HG02588 (cell line): ENCODE measurements at regions not wholly inside any gene's neighbourhood (a gene's known extent, or its start where the extent isn't known, plus 50 kb on each side); places are given as distances from the start of the nearest gene placed in this dataset.

Experiments
- ATAC-seq: cut with Tn5 transposase; IDR thresholded peaks from one replicate; pipeline ENCODE4 v1.9.1; 2021; ENCODE audit warnings: mild to moderate bottlenecking, moderate library complexity; ENCODE audit not compliant: unreplicated experiment

DNA sequence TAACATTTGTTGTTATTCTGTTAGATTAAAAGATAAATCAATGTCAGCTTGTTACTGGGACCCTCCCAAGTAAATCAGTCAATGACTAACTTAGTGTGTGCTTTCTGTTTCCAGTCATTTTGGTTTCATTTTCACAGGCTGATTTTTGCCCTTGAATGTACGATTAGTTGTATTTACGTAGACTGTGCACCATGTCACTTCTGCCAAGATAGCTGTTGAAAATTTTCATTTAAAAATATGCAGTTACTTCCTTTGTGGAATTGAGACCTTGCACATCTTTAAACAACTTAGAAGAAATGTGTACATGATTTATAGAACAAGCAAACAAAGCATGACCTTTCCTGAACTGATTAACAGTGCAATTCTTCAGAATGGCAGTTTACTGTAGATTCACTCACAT, 944.8 kb upstream of the CITED2 start:
- peak; percentile 85 for ATAC-seq

DNA sequence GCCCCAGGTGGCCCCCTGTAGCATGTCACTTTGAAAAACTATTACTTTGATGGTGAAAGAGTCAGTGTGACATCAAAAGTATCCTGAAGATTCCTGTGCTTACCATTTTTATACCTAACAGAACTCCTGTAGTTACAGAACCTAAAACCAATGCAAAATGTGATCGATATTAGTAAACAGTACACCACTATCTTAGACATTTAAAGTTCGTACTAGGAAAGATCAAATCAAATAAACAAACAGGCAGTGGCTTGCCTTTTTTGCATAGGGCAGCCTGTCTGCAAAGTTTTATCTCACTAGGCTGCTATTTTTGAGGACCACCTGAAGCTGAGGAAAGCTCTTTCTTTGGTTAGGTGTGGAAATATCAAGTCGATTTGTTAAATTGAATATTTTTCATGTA, 944.0 kb upstream of the CITED2 start:
- ATAC-seq: no peak

DNA sequence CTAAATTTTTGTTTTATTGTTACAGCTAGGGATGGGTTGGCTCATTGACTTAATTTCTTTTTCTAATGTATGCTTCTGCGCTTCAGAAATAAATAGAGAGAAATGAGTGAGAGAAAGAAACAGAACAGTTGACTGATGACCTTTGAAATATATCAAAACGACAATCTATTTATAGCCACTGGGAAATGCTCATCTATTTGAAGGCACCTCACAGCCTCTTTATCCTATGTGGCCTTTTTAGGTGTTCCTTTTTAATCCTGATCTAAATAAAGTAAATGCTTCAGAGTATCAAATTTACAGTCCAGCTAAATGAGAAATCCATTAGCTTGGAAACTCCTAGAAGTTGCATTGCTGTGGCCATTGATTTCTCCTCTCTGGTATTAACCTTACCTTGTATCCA, 943.5 kb upstream of the CITED2 start:
- no peak for ATAC-seq

DNA sequence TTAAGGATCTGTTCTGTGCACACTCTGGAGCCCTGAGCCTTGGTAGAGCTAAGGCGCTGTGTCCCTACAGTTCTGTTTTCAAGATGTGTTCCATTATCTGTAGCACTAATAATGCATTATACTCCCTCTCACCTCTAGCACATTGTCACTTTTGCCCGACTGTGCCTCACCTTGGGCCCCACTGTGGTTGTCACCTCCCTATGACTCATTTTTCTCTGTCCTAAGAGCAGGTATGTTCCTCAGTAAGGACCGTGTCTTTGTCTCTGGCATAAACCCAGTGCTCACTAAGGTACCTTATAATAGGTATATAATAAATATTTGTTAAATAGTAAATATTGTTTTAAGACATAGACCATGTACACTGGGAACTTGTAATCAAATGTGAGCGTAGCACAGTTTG, 942.5 kb upstream of the CITED2 start:
- ATAC-seq: no peak

DNA sequence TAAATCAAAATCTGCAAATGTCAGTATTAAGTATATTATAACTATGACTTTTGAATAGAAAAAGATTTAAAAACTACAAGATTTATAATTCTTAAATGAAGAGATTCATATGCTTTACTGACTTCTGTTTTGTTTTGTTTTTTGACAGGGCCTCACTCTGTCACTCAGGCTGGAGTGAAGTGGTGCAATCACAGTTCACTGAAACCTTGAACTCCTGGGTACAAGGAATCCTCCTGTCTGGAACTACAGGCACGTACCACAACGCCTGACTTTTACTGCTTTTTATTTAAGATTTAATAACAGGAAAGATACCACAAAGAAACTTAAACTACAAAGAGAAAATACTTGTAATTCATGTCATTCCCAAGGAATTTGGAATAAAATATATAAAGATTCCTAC, 940.2 kb upstream of the CITED2 start:
- no peak for ATAC-seq

- no peak for ATAC-seq
These were observed 936.7 kb upstream of the CITED2 start for GRCh38 chr6:140311146-140311545.

- ATAC-seq: no peak
These were observed 928.9 kb upstream of the CITED2 start for GRCh38 chr6:140303218-140303949.

DNA sequence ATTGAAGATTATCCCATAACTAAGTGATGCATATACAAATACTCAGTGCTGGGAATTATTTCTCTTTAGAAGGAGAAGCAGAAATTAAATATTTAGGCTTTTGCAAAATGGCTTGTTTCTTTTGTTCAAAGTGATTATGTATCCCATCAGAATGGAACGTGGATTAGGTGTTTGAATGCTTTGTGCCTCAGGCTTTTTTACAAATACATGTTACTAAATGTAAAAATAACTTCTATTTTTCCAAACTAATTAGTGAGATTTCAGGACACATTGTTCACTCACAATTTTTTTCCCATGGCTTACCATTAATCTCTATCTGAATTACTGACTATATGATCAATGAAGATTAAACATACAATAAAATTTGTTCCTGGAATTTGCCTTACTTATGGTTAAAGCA, 925.9 kb upstream of the CITED2 start:
- no peak for ATAC-seq

GRCh38 chr6:140289186-140289585, 914.7 kb upstream of the CITED2 start:
- no peak for ATAC-seq

DNA sequence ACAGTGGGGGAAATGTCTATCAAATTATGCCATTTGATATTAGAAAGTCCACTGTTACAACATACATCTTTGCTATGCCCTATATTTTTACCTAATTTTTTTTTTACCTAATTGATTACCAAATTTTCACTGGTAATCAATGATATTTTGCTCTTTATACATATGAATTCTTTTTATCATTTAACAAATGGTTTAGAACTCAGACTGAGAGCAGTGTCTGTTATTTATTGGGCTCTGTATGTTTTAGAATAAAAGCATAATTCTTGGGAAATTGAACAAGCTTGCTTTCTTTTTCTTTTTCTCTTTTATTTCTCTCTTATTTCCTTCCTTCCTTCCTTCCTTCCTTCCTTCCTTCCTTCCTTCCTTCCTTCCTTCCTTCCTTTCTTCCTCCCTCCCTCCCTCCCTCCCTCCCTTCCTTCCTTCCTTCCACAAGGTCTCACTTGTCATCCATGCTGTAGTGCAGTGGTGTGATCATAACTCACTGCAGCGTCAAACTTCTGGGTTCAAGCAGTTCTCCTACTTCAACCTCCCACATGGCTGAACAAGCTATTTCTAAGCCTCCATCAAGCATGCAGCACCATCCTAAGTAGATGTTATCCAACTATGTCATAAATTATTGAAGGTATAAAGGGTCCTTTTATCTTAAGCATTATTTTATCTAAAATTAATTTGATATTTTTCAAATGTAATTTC, 911.7 kb upstream of the CITED2 start:
- ATAC-seq: no peak

DNA sequence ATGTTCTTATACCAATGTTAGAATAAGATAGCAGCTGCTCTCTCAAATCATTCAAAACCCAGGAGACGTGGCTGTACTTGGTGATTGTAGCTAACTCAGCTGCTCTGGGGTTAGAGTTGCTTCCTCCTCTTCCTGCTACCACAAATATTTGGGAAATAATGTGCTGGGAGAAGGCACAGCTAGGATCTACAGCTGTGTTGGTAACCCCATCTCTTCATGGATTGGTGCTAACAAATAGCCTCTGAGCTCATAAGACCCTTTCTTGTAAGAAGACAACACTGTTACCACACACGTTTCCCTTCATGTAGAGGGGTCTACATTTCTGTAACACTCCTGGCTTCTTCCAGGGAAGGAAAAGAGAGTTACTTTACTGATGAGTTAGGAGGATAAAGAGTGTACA, 911.0 kb upstream of the CITED2 start:
- no peak for ATAC-seq

DNA sequence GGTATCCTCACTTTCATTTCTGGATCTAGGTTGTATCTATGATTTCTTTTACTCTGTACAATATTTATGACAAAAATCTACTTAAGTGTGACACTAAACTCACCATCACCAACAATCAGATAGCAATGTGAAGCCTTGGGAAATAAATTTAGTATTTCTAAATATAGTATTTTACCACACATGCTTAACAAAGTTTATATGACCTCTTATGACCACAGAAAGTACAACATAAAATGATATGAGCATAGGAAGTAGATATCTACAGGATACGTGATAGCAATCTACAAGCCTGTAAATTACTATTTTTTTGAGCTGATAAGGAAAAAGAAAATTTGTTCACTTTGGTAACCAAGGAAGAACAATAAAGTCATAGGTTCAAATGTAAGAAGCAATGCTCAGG, 910.4 kb upstream of the CITED2 start:
- ATAC-seq: no peak

- ATAC-seq: no peak
These were observed 908.7 kb upstream of the CITED2 start for GRCh38 chr6:140283197-140283596.

DNA sequence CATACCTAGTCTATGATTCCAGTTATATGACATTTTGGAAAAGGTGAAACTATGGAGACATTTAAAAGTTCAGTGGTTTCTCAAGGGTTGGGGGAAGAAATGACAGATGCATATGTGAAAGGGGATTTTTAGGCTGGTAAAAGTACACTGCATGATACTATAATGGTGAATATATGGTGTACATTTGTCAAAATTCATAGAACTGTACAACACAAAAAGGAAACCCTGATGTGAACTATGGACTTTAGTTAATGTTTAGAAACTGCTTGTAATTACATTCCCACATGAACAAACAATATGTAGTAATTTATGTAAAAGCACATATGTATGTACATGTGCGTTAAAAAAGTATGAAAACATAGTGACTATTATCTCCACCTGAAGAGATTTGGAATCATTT, 907.3 kb upstream of the CITED2 start:
- ATAC-seq: no peak

DNA sequence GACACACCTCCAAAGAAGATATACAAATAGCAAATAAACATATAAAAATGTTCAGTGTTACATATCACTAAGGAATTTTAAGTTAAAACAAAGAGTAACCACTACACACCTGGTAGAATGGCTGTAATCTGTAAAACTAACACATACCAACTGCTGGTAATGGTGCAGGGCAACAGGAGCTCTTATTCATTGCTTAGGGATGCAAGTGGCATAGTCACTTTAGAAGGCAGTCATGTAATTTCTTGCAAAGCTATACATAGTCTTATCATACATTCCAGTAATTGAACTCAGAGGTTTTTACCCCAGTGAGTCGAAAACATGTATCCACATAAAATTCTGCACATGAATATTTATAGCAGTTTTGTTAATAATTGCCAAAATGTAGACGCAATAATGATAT, 906.8 kb upstream of the CITED2 start:
- no peak for ATAC-seq

- no peak for ATAC-seq
These were observed 902.3 kb upstream of the CITED2 start for GRCh38 chr6:140276719-140277118.

DNA sequence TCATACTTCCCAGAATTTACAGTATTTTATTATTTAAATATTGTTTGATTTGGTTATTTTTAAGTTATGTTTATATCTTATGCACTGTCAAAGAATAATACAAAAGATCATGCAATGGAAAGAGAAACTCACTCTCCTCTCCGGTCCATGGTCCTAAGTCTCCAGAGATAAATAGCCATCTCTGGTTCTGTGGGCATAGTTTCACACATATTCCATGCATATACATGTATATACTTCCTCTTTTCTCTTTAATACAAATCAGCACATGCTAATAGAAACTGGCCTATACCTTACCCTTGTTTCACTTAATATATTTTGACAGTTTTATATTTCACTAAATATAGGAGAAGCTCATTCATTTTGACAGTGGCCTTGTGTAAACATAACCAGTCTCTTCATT, 901.7 kb upstream of the CITED2 start:
- no peak for ATAC-seq

- no peak for ATAC-seq
These were observed 901.3 kb upstream of the CITED2 start for GRCh38 chr6:140275725-140276124.

GRCh38 chr6:140274548-140274947, 900.1 kb upstream of the CITED2 start:
- no peak for ATAC-seq

GRCh38 chr6:140271759-140272377, 897.4 kb upstream of the CITED2 start:
- ATAC-seq: peak; percentile 99

- no peak for ATAC-seq
These were observed 895.2 kb upstream of the CITED2 start for GRCh38 chr6:140269591-140270165.

- no peak for ATAC-seq
These were observed 890.0 kb upstream of the CITED2 start for GRCh38 chr6:140264431-140264830.
